Fibroblast of pulmonary artery (primary cell): ENCODE measurements at regions not wholly inside any gene's neighbourhood (a gene's known extent, or its start where the extent isn't known, plus 50 kb on each side); places are given as distances from the start of the nearest gene placed in this dataset.

Experiments used
- DNase-seq: peaks from one replicate; pipeline ENCODE4 v3.0.0-alpha.2; 2010; ENCODE audit warnings: low read depth
- H3K4me3 ChIP-seq: replicated peaks from 2 replicates; pipeline ENCODE4 v1.5.1; 2011; ENCODE audit warnings: low read depth, mild to moderate bottlenecking, control low read depth, low read length, moderate library complexity
- CTCF ChIP-seq: IDR thresholded peaks from 2 replicates; pipeline ENCODE4 v1.5.1; 2011; ENCODE audit warnings: mild to moderate bottlenecking, control low read depth, low read length, inconsistent platforms; ENCODE audit errors: missing control alignments

DNA sequence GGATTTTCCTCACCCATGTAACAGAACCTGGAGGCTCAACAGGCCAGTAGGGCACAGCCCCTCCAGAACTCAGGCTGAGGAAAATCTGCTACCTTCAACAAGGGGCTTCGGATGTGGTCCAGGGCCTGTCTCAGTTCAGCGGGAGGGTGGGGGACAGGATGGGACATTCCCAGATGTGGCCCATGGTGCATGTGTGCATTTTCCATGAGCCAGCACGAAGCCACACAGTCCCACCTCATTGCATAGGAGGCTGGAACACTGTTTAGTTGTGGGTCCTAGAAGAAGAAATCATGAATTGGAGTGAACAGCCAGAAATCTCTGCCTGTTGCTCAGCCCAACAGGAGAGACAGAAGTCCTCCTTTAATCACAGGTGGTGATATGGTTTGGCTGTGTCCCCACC is 469.6 kb upstream of the MYT1L start:
- H3K4me3 ChIP-seq: no peak overlapping the region
- DNase-seq: no peak
- no peak for TF ChIP-seq CTCF

DNA sequence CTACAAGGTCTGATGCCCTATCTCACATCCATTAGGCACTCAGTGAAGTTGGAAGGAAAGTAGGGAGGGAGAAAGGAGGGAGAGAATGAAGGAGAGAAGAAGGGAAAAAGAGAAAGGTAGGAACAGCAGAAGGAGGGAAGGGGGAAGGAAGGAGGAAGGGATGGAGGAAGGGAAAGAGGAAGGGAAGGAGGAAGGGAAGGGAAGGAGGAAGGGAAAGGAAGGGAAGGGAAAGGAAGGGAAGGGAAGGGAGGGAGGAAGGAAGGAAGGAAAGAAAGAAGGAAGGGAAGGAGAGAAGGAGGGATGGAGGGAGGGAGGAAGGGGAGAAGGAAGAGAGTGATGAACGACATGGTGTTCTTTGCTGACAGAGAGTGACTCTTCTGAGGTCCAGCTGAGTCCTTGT is 468.9 kb upstream of the MYT1L start:
- H3K4me3 ChIP-seq: no peak overlapping the region
- DNase-seq: no peak
- no peak for TF ChIP-seq CTCF

DNA sequence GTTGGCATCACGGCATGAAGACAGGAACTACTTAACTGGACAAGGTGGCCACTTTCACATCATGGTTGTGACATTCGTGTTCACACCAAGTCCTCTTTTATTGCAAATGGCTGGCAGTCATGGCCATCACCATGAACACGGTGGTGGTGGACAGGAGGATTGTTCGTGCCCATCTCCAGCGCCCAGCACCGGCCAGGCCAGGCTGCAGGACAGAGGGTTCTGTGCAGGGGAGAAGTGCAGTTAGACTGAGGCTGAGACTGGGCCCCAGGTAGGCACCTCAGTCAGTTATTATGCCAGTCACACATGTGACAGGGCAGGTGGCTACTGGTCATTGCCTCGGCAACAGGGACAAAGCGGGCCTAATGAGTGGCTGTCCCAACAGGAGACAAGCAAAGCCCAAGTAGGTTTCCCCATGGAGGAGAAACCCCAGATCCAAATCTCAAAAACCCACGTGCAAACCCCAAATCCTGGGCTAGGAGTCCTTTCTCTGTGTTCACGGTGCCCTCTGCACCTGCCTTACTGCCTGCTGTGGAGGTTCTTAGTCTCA is 468.1 kb upstream of the MYT1L start:
- no peak for DNase-seq
- H3K4me3 ChIP-seq: no peak overlapping the region
- TF ChIP-seq CTCF: no peak

GRCh38 chr2:2798337-2798736 is 467.3 kb upstream of the MYT1L start:
- no peak overlapping the region for H3K4me3 ChIP-seq
- DNase-seq: no peak
- TF ChIP-seq CTCF: no peak

- H3K4me3 ChIP-seq: no peak overlapping the region
- no peak for TF ChIP-seq CTCF
- no peak for DNase-seq
Observed at GRCh38 chr2:2797797-2798196, 466.7 kb upstream of the MYT1L start.

DNA sequence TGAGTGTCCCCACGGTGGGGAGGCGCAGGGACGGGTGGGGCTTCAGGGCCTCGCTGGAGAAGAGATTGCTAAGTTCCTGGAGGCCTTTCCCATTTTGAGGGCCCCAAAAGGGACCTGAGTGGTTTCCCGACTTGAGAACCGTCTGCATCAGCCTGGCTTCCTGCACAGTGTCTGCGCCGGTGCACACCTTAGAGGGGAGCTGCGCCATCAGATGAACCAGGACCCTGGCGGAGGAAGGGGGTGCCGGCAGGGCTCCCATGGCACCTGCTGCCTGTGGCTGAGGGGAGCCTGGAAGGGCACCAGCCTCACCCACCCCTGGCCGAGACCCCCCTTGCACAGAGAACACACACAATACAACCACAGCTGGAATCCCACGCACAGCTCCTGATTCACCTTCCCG is 465.1 kb upstream of the MYT1L start:
- DNase-seq: no peak
- no peak overlapping the region for H3K4me3 ChIP-seq
- no peak for TF ChIP-seq CTCF

GRCh38 chr2:2795438-2796091 is 464.5 kb upstream of the MYT1L start:
- DNase-seq: no peak
- TF ChIP-seq CTCF: no peak
- H3K4me3 ChIP-seq: no peak overlapping the region
